Uterus (tissue), 2 donors: ENCODE measurements at regions not wholly inside any gene's neighbourhood (a gene's known extent, or its start where the extent isn't known, plus 50 kb on each side); places are given as distances from the start of the nearest gene placed in this dataset.

Experiments used
- CTCF ChIP-seq, 4 experiments: fragments of 200-600 bp in 2 of 4; fragments of 450-650 bp in 2 of 4; sonication (generic) in 2 of 4; IDR thresholded peaks; one replicate each; pipeline ENCODE4 v1.5.1; 2016 to 2019; ENCODE audit warnings: antibody characterized with exemption in 4 of 4, mild to moderate bottlenecking in 2 of 4, moderate library complexity in 1 of 4
- POLR2A ChIP-seq, 2 donors: fragments of 450-650 bp; IDR thresholded peaks; one replicate each; pipeline ENCODE4 v1.6.1; 2016; ENCODE audit warnings: antibody characterized with exemption in 2 of 2, mild to moderate bottlenecking in 1 of 2, moderate library complexity in 1 of 2

GRCh38 chr6:44651604-44652003, 264.1 kb downstream of the CDC5L start:
- TF ChIP-seq CTCF (IDR thresholded peaks at IDR 0.05) (no peak), POLR2A (IDR thresholded peaks at IDR 0.05) (no peak)
